Activated CD4-positive, alpha-beta memory T cell treated with anti-CD3 and anti-CD28 coated beads, Interleukin-2, amount 10 ng/mL, durations not matched to agents 7 days and 5 days (primary cell): ENCODE measurements at regions not wholly inside any gene's neighbourhood (a gene's known extent, or its start where the extent isn't known, plus 50 kb on each side); places are given as distances from the start of the nearest gene placed in this dataset.

Experiments
- CTCF ChIA-PET: fragments of 350-600 bp; sonication (Branson Sonifier 250); formaldehyde crosslinking; loops from one replicate; lab custom pipeline; 2021; ENCODE audit warnings: antibody characterized with exemption, inconsistent platforms; lab: Charles Lee
- POLR2A ChIA-PET: fragments of 350-600 bp; sonication (Branson Sonifier 250); formaldehyde crosslinking; loops from one replicate; lab custom pipeline; 2021; ENCODE audit warnings: antibody characterized with exemption; lab: Charles Lee
- DNase-seq: peaks from one replicate; pipeline ENCODE4 v3.0.0-alpha.2; 2020
- H3K27ac Mint-ChIP-seq: one replicate; pipeline ENCODE4 v1.8.0; 2021; ENCODE audit warnings: mild to moderate bottlenecking, mixed read lengths
- H3K27me3 Mint-ChIP-seq: one replicate; pipeline ENCODE4 v1.8.0; 2021; ENCODE audit warnings: mixed read lengths
- H3K36me3 Mint-ChIP-seq: one replicate; pipeline ENCODE4 v1.8.0; 2021; ENCODE audit warnings: low read depth, mixed read lengths
- H3K4me1 Mint-ChIP-seq: one replicate; pipeline ENCODE4 v1.8.0; 2021; ENCODE audit warnings: mixed read lengths
- H3K4me3 Mint-ChIP-seq: one replicate; pipeline ENCODE4 v1.8.0; 2021; ENCODE audit warnings: mild to moderate bottlenecking, mixed read lengths
- H3K9me3 Mint-ChIP-seq: one replicate; pipeline ENCODE4 v1.8.0; 2021; ENCODE audit warnings: mixed read lengths

- Mint-ChIP-seq H3K27ac (no peak overlapping the region), H3K36me3 (no peaks in the 10 kb centered on the region), H3K27me3 (peaks cover 11% of the 10 kb centered on the region), H3K4me1 (no peaks in the 10 kb centered on the region), H3K9me3 (no peaks in the 10 kb centered on the region), H3K4me3 (no peak overlapping the region)
- DNase-seq: no peak
- POLR2A ChIA-PET: no interaction called here
- CTCF ChIA-PET: no interaction called here
Observed at GRCh38 chr10:10828623-10829022, 189.0 kb upstream of the CELF2 start.

GRCh38 chr10:10829576-10829975 lies 188.1 kb upstream of the CELF2 start:
- ChIA-PET CTCF (no interaction called here), POLR2A (no interaction called here)
- H3K36me3 Mint-ChIP-seq: no peaks in the 10 kb centered on the region
- H3K27me3 Mint-ChIP-seq: peaks cover 11% of the 10 kb centered on the region
- H3K9me3 Mint-ChIP-seq: no peaks in the 10 kb centered on the region
- no peak overlapping the region for H3K4me3 Mint-ChIP-seq
- H3K27ac Mint-ChIP-seq: no peak overlapping the region
- H3K4me1 Mint-ChIP-seq: no peaks in the 10 kb centered on the region
- no peak for DNase-seq

DNA sequence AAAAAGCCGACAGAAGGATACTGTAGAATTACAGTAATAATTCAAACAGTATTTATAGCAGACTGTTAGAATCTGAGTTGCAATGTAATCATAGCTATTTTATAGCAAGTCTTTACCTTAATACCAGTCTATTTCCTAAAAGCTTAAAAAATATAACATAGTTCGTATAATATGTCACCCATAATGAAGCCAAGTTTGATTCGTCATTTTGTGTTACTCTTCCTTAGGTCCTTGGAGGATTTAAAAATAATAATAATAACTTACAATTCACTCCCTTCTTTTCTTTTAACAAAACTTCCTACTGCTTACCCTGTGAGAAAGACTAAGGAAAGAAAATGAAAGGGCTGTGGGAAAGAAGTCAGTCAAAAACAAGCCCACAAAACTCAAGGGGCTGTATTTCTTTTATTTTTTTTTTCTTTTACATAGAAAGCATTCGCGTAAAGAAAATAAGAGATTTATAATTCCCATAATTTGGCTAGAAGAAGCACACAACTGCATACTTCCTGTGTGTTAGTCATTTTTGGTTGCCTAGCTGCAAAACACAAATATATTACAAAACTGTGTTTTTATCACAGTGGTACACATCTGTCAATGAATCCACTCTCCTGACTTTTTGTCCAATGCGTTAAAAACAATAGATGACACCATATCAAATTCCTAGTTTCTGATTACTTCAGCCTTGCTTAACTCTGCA lies 187.2 kb upstream of the CELF2 start:
- Mint-ChIP-seq H3K27ac (no peak overlapping the region), H3K4me1 (no peaks in the 10 kb centered on the region), H3K27me3 (peaks cover 9% of the 10 kb centered on the region), H3K36me3 (no peaks in the 10 kb centered on the region), H3K9me3 (no peaks in the 10 kb centered on the region), H3K4me3 (no peak overlapping the region)
- no peak for DNase-seq
- POLR2A ChIA-PET: no interaction called here
- CTCF ChIA-PET: no interaction called here

GRCh38 chr10:10831085-10831484 lies 186.6 kb upstream of the CELF2 start:
- DNase-seq: no peak
- Mint-ChIP-seq H3K27me3 (peaks cover 9% of the 10 kb centered on the region), H3K36me3 (no peaks in the 10 kb centered on the region), H3K4me1 (no peaks in the 10 kb centered on the region), H3K27ac (no peak overlapping the region), H3K9me3 (no peaks in the 10 kb centered on the region), H3K4me3 (no peak overlapping the region)
- POLR2A ChIA-PET: no interaction called here
- CTCF ChIA-PET: no interaction called here

GRCh38 chr10:10833955-10834354 lies 183.7 kb upstream of the CELF2 start:
- Mint-ChIP-seq H3K4me1 (no peaks in the 10 kb centered on the region), H3K4me3 (no peak overlapping the region)

GRCh38 chr10:10844251-10844650 lies 173.4 kb upstream of the CELF2 start:
- POLR2A ChIA-PET: no interaction called here
- Mint-ChIP-seq H3K36me3 (no peaks in the 10 kb centered on the region), H3K9me3 (peaks cover 6% of the 10 kb centered on the region), H3K27ac (no peak overlapping the region), H3K4me1 (no peaks in the 10 kb centered on the region), H3K4me3 (no peak overlapping the region), H3K27me3 (peaks cover 25% of the 10 kb centered on the region)
- no peak for DNase-seq
- CTCF ChIA-PET: no interaction called here

More at GRCh38 chr10:10833955-10834354, 183.7 kb upstream of the CELF2 start:
- no peak for DNase-seq
- ChIA-PET POLR2A (no interaction called here), CTCF (no interaction called here)
- no peaks in the 10 kb centered on the region for H3K9me3 Mint-ChIP-seq
- H3K27ac Mint-ChIP-seq: no peak overlapping the region
- no peaks in the 10 kb centered on the region for H3K27me3 Mint-ChIP-seq
- no peaks in the 10 kb centered on the region for H3K36me3 Mint-ChIP-seq

DNA sequence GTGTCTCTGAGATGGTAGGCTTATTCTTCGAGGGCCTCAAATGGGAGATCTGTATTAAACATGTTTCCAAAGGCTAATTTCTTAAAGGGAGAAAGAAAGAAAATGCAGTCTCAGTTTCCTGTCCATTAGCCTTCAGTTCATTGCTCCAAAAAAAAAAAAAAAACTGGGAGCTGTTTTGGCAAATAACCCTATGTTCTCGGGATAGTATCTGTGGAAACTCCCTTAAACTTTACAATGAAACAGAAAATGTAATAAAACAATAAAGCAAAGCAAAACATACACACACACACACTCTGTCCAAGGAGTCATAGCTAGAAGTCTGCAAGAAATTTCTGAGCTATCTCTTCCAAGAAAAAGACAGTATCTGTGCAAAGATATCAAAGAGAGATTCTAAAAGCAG lies 172.5 kb upstream of the CELF2 start:
- no peak for DNase-seq
- no peak overlapping the region for H3K4me3 Mint-ChIP-seq
- no peak overlapping the region for H3K27ac Mint-ChIP-seq
- ChIA-PET POLR2A (no interaction called here), CTCF (no interaction called here)
- H3K4me1 Mint-ChIP-seq: no peaks in the 10 kb centered on the region
- no peaks in the 10 kb centered on the region for H3K36me3 Mint-ChIP-seq
- peaks cover 25% of the 10 kb centered on the region for H3K27me3 Mint-ChIP-seq
- no peaks in the 10 kb centered on the region for H3K9me3 Mint-ChIP-seq

- Mint-ChIP-seq H3K9me3 (no peaks in the 10 kb centered on the region), H3K4me1 (no peaks in the 10 kb centered on the region), H3K27ac (no peak overlapping the region), H3K27me3 (peaks cover 25% of the 10 kb centered on the region), H3K36me3 (no peaks in the 10 kb centered on the region), H3K4me3 (no peak overlapping the region)
- CTCF ChIA-PET: no interaction called here
- POLR2A ChIA-PET: no interaction called here
- no peak for DNase-seq
Observed at GRCh38 chr10:10845826-10846503, 171.7 kb upstream of the CELF2 start.

DNA sequence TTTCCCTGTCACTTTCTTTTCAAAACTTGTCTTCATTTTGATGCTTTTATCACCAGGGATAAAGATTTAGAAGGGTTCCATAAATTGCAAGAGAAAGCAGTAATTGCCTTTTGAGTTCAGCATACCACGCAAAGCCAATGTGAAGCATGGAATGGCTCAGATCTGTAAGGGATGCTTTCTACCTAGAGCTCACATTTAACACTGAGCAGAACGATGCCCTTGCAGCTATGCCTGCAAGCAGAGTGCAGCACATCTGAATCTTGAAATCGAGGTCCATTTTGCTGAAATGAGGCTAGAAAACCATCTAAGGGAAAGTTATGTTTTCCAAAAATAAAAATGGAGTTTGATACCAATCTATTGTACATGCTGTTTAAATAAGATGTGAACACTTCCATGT lies 171.2 kb upstream of the CELF2 start:
- CTCF ChIA-PET: no interaction called here
- no peaks in the 10 kb centered on the region for H3K4me1 Mint-ChIP-seq
- POLR2A ChIA-PET: no interaction called here

DNA sequence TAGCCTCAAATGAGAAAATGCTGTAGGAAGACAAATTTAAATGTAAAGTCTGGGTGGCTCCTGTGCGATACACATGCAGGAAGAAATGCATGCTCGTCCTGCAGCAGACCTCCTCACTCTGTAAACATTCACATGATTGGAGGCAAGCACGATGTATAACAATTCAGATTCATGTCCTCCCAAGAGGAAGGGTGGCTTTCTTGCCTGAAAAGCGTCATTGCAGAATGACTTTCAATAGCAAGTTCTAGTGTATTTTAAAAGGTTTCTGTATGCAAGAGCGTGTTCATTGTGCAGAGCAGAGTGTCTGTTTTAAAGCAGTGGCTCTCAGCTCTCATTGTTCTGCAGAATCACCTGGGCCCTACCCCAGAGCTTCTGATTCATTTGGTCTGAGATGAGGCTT lies 170.3 kb upstream of the CELF2 start:
- no peak overlapping the region for H3K4me3 Mint-ChIP-seq
- ChIA-PET POLR2A (no interaction called here), CTCF (no interaction called here)
- no peaks in the 10 kb centered on the region for H3K9me3 Mint-ChIP-seq
- no peaks in the 10 kb centered on the region for H3K4me1 Mint-ChIP-seq
- H3K36me3 Mint-ChIP-seq: no peaks in the 10 kb centered on the region
- H3K27ac Mint-ChIP-seq: no peak overlapping the region
- peaks cover 26% of the 10 kb centered on the region for H3K27me3 Mint-ChIP-seq
- no peak for DNase-seq

More for the DNA sequence above, 171.2 kb upstream of the CELF2 start:
- no peaks in the 10 kb centered on the region for H3K36me3 Mint-ChIP-seq
- H3K9me3 Mint-ChIP-seq: no peaks in the 10 kb centered on the region
- H3K27ac Mint-ChIP-seq: no peak overlapping the region
- no peak for DNase-seq
- H3K4me3 Mint-ChIP-seq: no peak overlapping the region
- H3K27me3 Mint-ChIP-seq: peaks cover 25% of the 10 kb centered on the region

DNA sequence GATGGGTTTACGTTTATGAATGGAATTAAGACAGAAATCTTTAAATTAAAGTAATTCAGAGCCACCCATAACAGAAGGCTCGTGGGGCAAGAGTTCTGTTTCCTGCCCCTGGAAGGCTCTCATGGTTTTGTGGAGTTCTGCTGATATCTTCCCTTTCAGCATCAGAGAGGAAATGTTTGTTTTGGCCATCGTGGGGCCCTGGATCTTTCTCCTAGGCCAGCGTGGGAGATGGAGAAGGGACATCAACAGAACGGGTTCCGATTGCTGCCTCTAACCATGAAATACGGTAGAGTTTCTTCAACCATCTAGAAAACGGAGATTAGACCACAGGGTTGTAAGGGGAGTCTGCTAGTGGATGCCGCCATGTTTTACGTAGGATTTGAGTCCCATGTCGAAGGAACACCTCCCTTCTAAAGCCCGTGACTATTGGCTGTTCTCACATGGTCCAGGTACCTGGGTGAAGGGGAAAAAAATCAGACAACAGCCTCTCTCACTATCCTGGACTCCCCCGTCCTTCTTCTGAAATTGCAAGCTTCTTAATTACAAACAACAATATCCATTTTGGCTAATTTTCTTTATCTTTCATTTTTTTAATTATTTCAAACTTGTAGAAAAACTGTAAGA lies 169.1 kb upstream of the CELF2 start:
- no peak for DNase-seq
- no peak overlapping the region for H3K27ac Mint-ChIP-seq
- no peak overlapping the region for H3K4me3 Mint-ChIP-seq
- ChIA-PET CTCF (no interaction called here), POLR2A (no interaction called here)
- H3K4me1 Mint-ChIP-seq: no peaks in the 10 kb centered on the region
- no peaks in the 10 kb centered on the region for H3K9me3 Mint-ChIP-seq
- H3K27me3 Mint-ChIP-seq: peaks cover 21% of the 10 kb centered on the region
- H3K36me3 Mint-ChIP-seq: no peaks in the 10 kb centered on the region

- no peak overlapping the region for H3K27ac Mint-ChIP-seq
Observed at GRCh38 chr10:10849306-10849705, 168.4 kb upstream of the CELF2 start.

GRCh38 chr10:10850214-10850613 lies 167.5 kb upstream of the CELF2 start:
- Mint-ChIP-seq H3K36me3 (no peaks in the 10 kb centered on the region), H3K4me3 (no peak overlapping the region), H3K27ac (no peak overlapping the region), H3K4me1 (peaks cover under 1% of the 10 kb centered on the region), H3K9me3 (no peaks in the 10 kb centered on the region), H3K27me3 (peaks cover 16% of the 10 kb centered on the region)
- DNase-seq: no peak
- ChIA-PET POLR2A (no interaction called here), CTCF (no interaction called here)

More at GRCh38 chr10:10849306-10849705, 168.4 kb upstream of the CELF2 start:
- H3K9me3 Mint-ChIP-seq: no peaks in the 10 kb centered on the region
- DNase-seq: no peak
- peaks cover 14% of the 10 kb centered on the region for H3K27me3 Mint-ChIP-seq
- no peak overlapping the region for H3K4me3 Mint-ChIP-seq
- ChIA-PET POLR2A (no interaction called here), CTCF (no interaction called here)
- no peaks in the 10 kb centered on the region for H3K4me1 Mint-ChIP-seq
- no peaks in the 10 kb centered on the region for H3K36me3 Mint-ChIP-seq
